Smooth muscle cell (in vitro differentiated cells): ENCODE measurements at regions not wholly inside any gene's neighbourhood (a gene's known extent, or its start where the extent isn't known, plus 50 kb on each side); places are given as distances from the start of the nearest gene placed in this dataset.

ENCODE experiments used
- DNase-seq: peaks from one replicate; lab custom pipeline; 2025; ENCODE audit not compliant: unreplicated experiment; lab: John Stamatoyannopoulos, UW
- H2AFZ ChIP-seq: fragments of 200-600 bp; sonication (generic); 2 replicates; pipeline ENCODE4 v1.6.0; 2016; ENCODE audit warnings: antibody characterized with exemption, low read depth, mild to moderate bottlenecking
- H3F3A ChIP-seq: fragments of 200-600 bp; sonication (generic); 2 replicates; pipeline ENCODE4 v1.6.0; 2017; ENCODE audit warnings: antibody characterized with exemption, low read depth
- H3K27ac ChIP-seq: fragments of 200-600 bp; sonication (generic); 2 replicates; pipeline ENCODE4 v1.5.1; 2016; ENCODE audit warnings: low read depth, mild to moderate bottlenecking
- H3K27me3 ChIP-seq: fragments of 200-600 bp; sonication (generic); 2 replicates; pipeline ENCODE4 v1.6.1; 2016; ENCODE audit warnings: low read depth, mild to moderate bottlenecking
- H3K36me3 ChIP-seq: fragments of 200-600 bp; sonication (generic); 2 replicates; pipeline ENCODE4 v1.5.1; 2016; ENCODE audit warnings: low read depth
- H3K4me1 ChIP-seq: fragments of 200-600 bp; sonication (generic); 2 replicates; pipeline ENCODE4 v1.5.1; 2016; ENCODE audit warnings: low read depth
- H3K4me2 ChIP-seq: fragments of 200-600 bp; sonication (generic); 2 replicates; pipeline ENCODE4 v1.6.0; 2016; ENCODE audit warnings: mild to moderate bottlenecking
- H3K4me3 ChIP-seq: fragments of 200-600 bp; sonication (generic); 2 replicates; pipeline ENCODE4 v1.5.1; 2016; ENCODE audit warnings: mild to moderate bottlenecking
- H3K79me2 ChIP-seq: fragments of 200-600 bp; sonication (generic); 2 replicates; pipeline ENCODE4 v1.6.0; 2016; ENCODE audit warnings: low read depth, mild to moderate bottlenecking
- H3K9ac ChIP-seq: fragments of 200-600 bp; sonication (generic); 2 replicates; pipeline ENCODE4 v1.6.0; 2016; ENCODE audit warnings: low read depth
- H3K9me3 ChIP-seq: fragments of 200-600 bp; sonication (generic); replicated peaks from 2 replicates; pipeline ENCODE4 v1.5.1; 2016; ENCODE audit warnings: low read depth
- H4K20me1 ChIP-seq: fragments of 200-600 bp; sonication (generic); 2 replicates; pipeline ENCODE4 v1.6.0; 2016; ENCODE audit warnings: low read depth
- CTCF ChIP-seq: fragments of 200-600 bp; sonication (generic); IDR thresholded peaks from 2 replicates; pipeline ENCODE4 v1.5.1; 2017; ENCODE audit warnings: borderline replicate concordance, mild to moderate bottlenecking, antibody characterized with exemption; ENCODE audit not compliant: insufficient read depth, poor library complexity, severe bottlenecking
- WGBS: methylation state at CpG from one replicate; pipeline ENCODE4 v1.1.7; 2016; ENCODE audit warnings: low lambda C conversion rate; 5-methylcytosine and 5-hydroxymethylcytosine counted together

GRCh38 chr3:164208821-164209220 is 869.5 kb downstream of the SI start:
- Histone ChIP-seq H3K79me2 (no peaks in the 10 kb centered on the region), H3K27ac (no peak overlapping the region), H3K4me3 (no peak overlapping the region), H2AFZ (no peak overlapping the region), H3K4me1 (no peaks in the 10 kb centered on the region), H3K9ac (no peak overlapping the region), H3K27me3 (no peaks in the 10 kb centered on the region), H3K9me3 (no peaks in the 10 kb centered on the region), H3K36me3 (no peaks in the 10 kb centered on the region), H3F3A (no peaks in the 10 kb centered on the region), H3K4me2 (no peak overlapping the region), H4K20me1 (no peaks in the 10 kb centered on the region)
- TF ChIP-seq CTCF, result no peak
- no peak for DNase-seq
- WGBS, result 72% methylated on average over 2 of the region's 2 CpGs

GRCh38 chr3:164208048-164208447 is 870.2 kb downstream of the SI start:
- H3K36me3 ChIP-seq, result no peaks in the 10 kb centered on the region
- H4K20me1 ChIP-seq, result no peaks in the 10 kb centered on the region
- H3K4me1 ChIP-seq, result no peaks in the 10 kb centered on the region
- H2AFZ ChIP-seq, result no peak overlapping the region
- no peaks in the 10 kb centered on the region for H3K9me3 ChIP-seq
- 52% methylated on average over 2 of the region's 2 CpGs for WGBS
- H3K27ac ChIP-seq, result no peak overlapping the region
- DNase-seq, result no peak
- no peak overlapping the region for H3K9ac ChIP-seq
- no peaks in the 10 kb centered on the region for H3K27me3 ChIP-seq
- no peak overlapping the region for H3K4me2 ChIP-seq
- H3K79me2 ChIP-seq, result no peaks in the 10 kb centered on the region
- H3K4me3 ChIP-seq, result no peak overlapping the region
- H3F3A ChIP-seq, result no peaks in the 10 kb centered on the region
- TF ChIP-seq CTCF, result no peak

GRCh38 chr3:164200053-164200823 is 878.1 kb downstream of the SI start:
- Histone ChIP-seq H3K27me3 (no peaks in the 10 kb centered on the region), H4K20me1 (no peaks in the 10 kb centered on the region), H3K4me2 (no peak overlapping the region), H3K4me1 (no peaks in the 10 kb centered on the region), H3K79me2 (no peaks in the 10 kb centered on the region), H2AFZ (no peak overlapping the region), H3K36me3 (no peaks in the 10 kb centered on the region), H3K9ac (no peak overlapping the region), H3K27ac (no peak overlapping the region), H3K9me3 (no peaks in the 10 kb centered on the region), H3K4me3 (no peak overlapping the region), H3F3A (no peaks in the 10 kb centered on the region)
- WGBS, result 32% methylated on average over 1 of the region's 1 CpG
- TF ChIP-seq CTCF, result no peak
- DNase-seq, result no peak

- no peaks in the 10 kb centered on the region for H3K9me3 ChIP-seq
- no peaks in the 10 kb centered on the region for H4K20me1 ChIP-seq
- no peaks in the 10 kb centered on the region for H3K27me3 ChIP-seq
- no peaks in the 10 kb centered on the region for H3K36me3 ChIP-seq
- TF ChIP-seq CTCF, result no peak
- H3K79me2 ChIP-seq, result no peaks in the 10 kb centered on the region
- 92% methylated on average over 2 of the region's 2 CpGs for WGBS
- DNase-seq, result no peak
- no peaks in the 10 kb centered on the region for H3F3A ChIP-seq
- H3K4me1 ChIP-seq, result no peaks in the 10 kb centered on the region
- H3K4me2 ChIP-seq, result no peak overlapping the region
- H3K9ac ChIP-seq, result no peak overlapping the region
- no peak overlapping the region for H3K27ac ChIP-seq
- no peak overlapping the region for H2AFZ ChIP-seq
- no peak overlapping the region for H3K4me3 ChIP-seq
Measured at GRCh38 chr3:164196477-164196876, 881.8 kb downstream of the SI start.
